ENCODE measurements at regions not wholly inside any gene's neighbourhood (a gene's known extent, or its start where the extent isn't known, plus 50 kb on each side); places are given as distances from the start of the nearest gene placed in this dataset.

DNA sequence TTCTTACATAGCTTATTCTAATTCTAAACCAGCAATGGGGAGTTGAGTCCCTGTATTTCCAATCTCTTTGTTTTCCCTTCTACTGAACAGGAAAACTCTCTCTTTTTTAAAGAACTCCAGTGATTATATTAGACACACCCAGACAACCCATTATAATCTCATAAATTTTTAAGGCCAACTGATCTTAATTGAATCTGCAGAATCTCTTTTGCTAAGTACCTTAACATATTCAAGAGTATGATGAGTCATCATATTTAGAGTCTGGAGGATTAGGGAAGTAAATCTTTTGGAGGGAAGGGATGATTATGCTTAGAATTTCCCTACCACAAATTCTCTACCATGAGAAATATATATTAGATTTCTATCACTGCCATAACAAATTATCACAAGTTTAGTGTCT lies 705.1 kb downstream of the CENPC start:
- TF ChIP-seq, protein P1, sequence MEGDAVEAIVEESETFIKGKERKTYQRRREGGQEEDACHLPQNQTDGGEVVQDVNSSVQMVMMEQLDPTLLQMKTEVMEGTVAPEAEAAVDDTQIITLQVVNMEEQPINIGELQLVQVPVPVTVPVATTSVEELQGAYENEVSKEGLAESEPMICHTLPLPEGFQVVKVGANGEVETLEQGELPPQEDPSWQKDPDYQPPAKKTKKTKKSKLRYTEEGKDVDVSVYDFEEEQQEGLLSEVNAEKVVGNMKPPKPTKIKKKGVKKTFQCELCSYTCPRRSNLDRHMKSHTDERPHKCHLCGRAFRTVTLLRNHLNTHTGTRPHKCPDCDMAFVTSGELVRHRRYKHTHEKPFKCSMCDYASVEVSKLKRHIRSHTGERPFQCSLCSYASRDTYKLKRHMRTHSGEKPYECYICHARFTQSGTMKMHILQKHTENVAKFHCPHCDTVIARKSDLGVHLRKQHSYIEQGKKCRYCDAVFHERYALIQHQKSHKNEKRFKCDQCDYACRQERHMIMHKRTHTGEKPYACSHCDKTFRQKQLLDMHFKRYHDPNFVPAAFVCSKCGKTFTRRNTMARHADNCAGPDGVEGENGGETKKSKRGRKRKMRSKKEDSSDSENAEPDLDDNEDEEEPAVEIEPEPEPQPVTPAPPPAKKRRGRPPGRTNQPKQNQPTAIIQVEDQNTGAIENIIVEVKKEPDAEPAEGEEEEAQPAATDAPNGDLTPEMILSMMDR (IDR thresholded peaks at IDR 0.05): no peak
- TF ChIP-seq EP300 (IDR thresholded peaks at IDR 0.05) (no peak), POLR2A (IDR thresholded peaks at IDR 0.05) (no peak)
